ENCODE measurements at regions not wholly inside any gene's neighbourhood (a gene's known extent, or its start where the extent isn't known, plus 50 kb on each side); places are given as distances from the start of the nearest gene placed in this dataset.
"Not testable (repeated sequence)": the region's sequence is repeated elsewhere in the genome, so short reads cannot be mapped to it uniquely, and the experiment has no call there.

DNA sequence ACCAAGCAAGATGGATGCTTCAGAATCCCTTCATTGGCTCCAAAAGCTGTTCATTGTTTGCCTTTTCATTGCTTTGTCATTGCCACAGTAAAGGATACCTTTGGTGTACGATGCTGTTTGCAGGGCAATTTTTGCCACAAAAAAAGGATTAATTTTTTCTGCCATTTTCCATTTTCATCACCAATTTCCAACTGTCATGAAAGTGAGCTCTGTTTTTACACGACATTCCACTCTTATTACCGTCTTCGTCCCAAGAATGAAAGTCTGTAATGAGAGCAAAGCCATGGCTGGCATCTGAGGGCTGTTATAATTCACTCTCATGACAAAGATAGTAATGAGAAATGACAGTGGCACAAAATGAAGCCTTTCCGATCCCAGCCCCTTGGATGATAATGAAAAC lies 272.7 kb upstream of the DCN start:
- H3K4me1 Mint-ChIP-seq (ENCODE audit: low read depth), result no peaks in the 10 kb centered on the region
- no peaks in the 10 kb centered on the region for H3K36me3 Mint-ChIP-seq (ENCODE audit: low read depth)
- no peaks in the 10 kb centered on the region for H3K27me3 Mint-ChIP-seq
- no peak overlapping the region for H3K4me3 Mint-ChIP-seq
- H3K27ac Mint-ChIP-seq, result no peak overlapping the region
- intact Hi-C loops (cut with micrococcal nuclease), result no loop called here
- peaks cover 6% of the 10 kb centered on the region for H3K9me3 Mint-ChIP-seq

DNA sequence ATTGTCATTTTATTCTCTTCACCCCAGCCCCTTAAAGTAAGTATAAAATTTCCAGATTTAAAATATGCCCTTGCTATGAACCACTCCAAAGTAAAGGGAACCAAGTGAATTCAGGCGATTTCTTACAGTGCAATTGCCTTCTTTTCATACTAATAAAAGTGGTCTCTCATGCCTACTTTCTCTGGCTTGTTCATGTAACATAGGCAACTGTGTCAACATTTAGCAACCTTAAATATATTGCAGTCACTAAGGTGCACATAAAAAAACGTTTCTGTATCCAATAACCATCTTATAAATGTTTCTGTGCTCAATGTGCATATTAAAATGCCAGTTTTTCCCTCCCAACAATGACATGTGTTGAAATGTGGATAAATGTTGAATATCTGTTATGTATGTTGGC lies 271.6 kb upstream of the DCN start:
- Mint-ChIP-seq H3K4me3 (no peak overlapping the region), H3K36me3 (ENCODE audit: low read depth) (no peaks in the 10 kb centered on the region), H3K27me3 (no peaks in the 10 kb centered on the region), H3K4me1 (ENCODE audit: low read depth) (no peaks in the 10 kb centered on the region), H3K27ac (no peak overlapping the region), H3K9me3 (peaks cover 6% of the 10 kb centered on the region)
- intact Hi-C loops (cut with micrococcal nuclease), result no loop called here

GRCh38 chr12:91452464-91452863 lies 269.8 kb upstream of the DCN start:
- H3K36me3 Mint-ChIP-seq (ENCODE audit: low read depth); H3K27me3 Mint-ChIP-seq; intact Hi-C loops (cut with micrococcal nuclease); H3K27ac Mint-ChIP-seq; H3K4me3 Mint-ChIP-seq; H3K4me1 Mint-ChIP-seq (ENCODE audit: low read depth); H3K9me3 Mint-ChIP-seq: not testable (repeated sequence)

- H3K4me1 Mint-ChIP-seq (ENCODE audit: low read depth), result no peaks in the 10 kb centered on the region
- H3K36me3 Mint-ChIP-seq (ENCODE audit: low read depth), result no peaks in the 10 kb centered on the region
- H3K27ac Mint-ChIP-seq, result no peak overlapping the region
- intact Hi-C loops (cut with micrococcal nuclease), result no loop called here
- no peak overlapping the region for H3K4me3 Mint-ChIP-seq
- H3K9me3 Mint-ChIP-seq, result no peaks in the 10 kb centered on the region
- no peaks in the 10 kb centered on the region for H3K27me3 Mint-ChIP-seq
These were observed 259.7 kb upstream of the DCN start for GRCh38 chr12:91441993-91442952.

- Mint-ChIP-seq H3K9me3 (no peaks in the 10 kb centered on the region), H3K27me3 (no peaks in the 10 kb centered on the region), H3K36me3 (ENCODE audit: low read depth) (no peaks in the 10 kb centered on the region), H3K4me3 (no peak overlapping the region), H3K4me1 (ENCODE audit: low read depth) (no peaks in the 10 kb centered on the region), H3K27ac (no peak overlapping the region)
- intact Hi-C loops (cut with micrococcal nuclease), result no loop called here
These were observed 258.6 kb upstream of the DCN start for GRCh38 chr12:91441246-91441645.

DNA sequence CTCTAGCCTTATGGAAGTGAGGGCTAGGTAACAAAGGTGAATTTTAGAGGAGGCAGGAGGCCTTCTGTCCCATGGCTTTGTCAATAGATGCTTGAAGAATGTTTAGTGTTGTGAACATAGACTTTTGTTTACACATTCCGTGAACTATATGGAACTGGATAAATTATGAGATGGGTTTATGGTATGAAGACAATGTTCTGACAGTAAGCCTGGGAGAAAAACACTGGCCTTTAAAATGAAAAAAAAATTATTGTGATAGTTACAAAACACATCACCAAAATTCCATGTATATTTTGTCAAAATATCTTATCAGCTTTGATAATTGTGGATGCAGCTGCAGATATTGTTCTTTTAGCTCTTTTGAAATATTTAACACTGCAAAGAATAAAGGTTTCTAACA lies 251.5 kb upstream of the DCN start:
- Mint-ChIP-seq H3K4me1 (ENCODE audit: low read depth) (no peaks in the 10 kb centered on the region), H3K4me3 (no peak overlapping the region), H3K27ac (no peak overlapping the region), H3K27me3 (no peaks in the 10 kb centered on the region), H3K36me3 (ENCODE audit: low read depth) (no peaks in the 10 kb centered on the region), H3K9me3 (no peaks in the 10 kb centered on the region)
- intact Hi-C loops (cut with micrococcal nuclease), result no loop called here

DNA sequence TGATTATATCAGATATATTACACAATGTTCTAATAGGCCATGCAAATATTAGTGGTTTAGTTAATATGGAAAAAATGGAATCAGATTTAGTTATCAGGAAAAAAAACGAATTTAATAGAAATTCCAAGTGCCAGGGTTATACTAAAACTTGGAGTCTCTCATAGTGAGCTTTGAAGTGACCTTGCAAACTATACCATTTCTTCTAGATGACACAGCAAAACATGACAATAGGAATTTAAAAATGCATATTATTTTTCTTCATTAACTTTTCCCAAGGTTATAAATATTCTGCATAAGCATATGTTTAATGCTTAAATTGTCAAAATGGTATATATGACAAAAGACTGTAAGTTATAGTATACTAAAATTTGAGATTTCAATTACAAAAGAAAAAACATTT lies 250.1 kb upstream of the DCN start:
- H3K9me3 Mint-ChIP-seq, result no peaks in the 10 kb centered on the region
- H3K36me3 Mint-ChIP-seq (ENCODE audit: low read depth), result no peaks in the 10 kb centered on the region
- H3K4me1 Mint-ChIP-seq (ENCODE audit: low read depth), result no peaks in the 10 kb centered on the region
- H3K27me3 Mint-ChIP-seq, result no peaks in the 10 kb centered on the region
- no peak overlapping the region for H3K27ac Mint-ChIP-seq
- intact Hi-C loops (cut with micrococcal nuclease), result no loop called here
- no peak overlapping the region for H3K4me3 Mint-ChIP-seq

GRCh38 chr12:91432089-91432488 lies 249.5 kb upstream of the DCN start:
- Mint-ChIP-seq H3K4me1 (ENCODE audit: low read depth) (no peaks in the 10 kb centered on the region), H3K9me3 (no peaks in the 10 kb centered on the region), H3K27me3 (no peaks in the 10 kb centered on the region), H3K4me3 (no peak overlapping the region), H3K36me3 (ENCODE audit: low read depth) (no peaks in the 10 kb centered on the region), H3K27ac (no peak overlapping the region)
- intact Hi-C loops (cut with micrococcal nuclease), result no loop called here

DNA sequence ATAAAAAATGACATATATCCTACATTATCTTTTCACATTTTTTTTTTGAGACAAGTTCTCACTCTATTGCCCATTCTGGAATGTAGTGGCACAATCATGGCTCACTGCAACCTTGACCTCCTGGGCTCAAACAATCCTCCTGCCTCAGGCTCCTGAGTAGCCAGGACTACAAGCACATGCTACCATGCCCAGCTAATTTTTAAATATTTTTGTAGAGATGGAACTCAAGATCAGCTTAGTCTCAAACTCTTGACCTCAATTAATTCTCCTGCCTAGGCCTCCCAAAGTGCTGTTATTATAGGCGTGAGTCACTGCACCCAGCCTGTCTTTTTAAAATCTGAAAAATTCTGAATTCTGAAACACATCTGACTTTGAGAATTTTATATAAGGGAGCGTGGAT lies 241.9 kb upstream of the DCN start:
- intact Hi-C loops (cut with micrococcal nuclease), result no loop called here
- no peak overlapping the region for H3K4me3 Mint-ChIP-seq
- no peaks in the 10 kb centered on the region for H3K36me3 Mint-ChIP-seq (ENCODE audit: low read depth)
- no peak overlapping the region for H3K27ac Mint-ChIP-seq
- H3K9me3 Mint-ChIP-seq, result no peaks in the 10 kb centered on the region
- H3K27me3 Mint-ChIP-seq, result no peaks in the 10 kb centered on the region
- H3K4me1 Mint-ChIP-seq (ENCODE audit: low read depth), result no peaks in the 10 kb centered on the region

DNA sequence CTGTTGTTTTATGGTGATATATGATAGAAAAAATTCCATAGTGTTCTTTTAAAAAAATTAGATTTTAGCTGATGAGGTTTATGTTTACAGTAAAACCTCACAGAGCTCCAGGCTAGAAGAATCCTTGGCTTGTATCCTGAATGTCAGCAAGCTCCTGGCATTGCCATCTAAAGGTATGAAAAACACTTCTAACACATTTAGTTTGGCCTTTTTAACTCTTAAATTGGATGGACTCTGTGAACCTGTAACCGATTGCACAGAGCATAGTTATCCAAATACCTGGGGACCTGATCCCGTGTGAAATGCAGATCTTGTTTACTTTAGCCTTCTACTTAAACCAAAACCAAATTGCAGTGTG lies 241.1 kb upstream of the DCN start:
- intact Hi-C loops (cut with micrococcal nuclease), result no loop called here
- H3K27me3 Mint-ChIP-seq, result no peaks in the 10 kb centered on the region
- H3K4me1 Mint-ChIP-seq (ENCODE audit: low read depth), result no peaks in the 10 kb centered on the region
- H3K27ac Mint-ChIP-seq, result no peak overlapping the region
- H3K9me3 Mint-ChIP-seq, result no peaks in the 10 kb centered on the region
- no peak overlapping the region for H3K4me3 Mint-ChIP-seq
- H3K36me3 Mint-ChIP-seq (ENCODE audit: low read depth), result no peaks in the 10 kb centered on the region

DNA sequence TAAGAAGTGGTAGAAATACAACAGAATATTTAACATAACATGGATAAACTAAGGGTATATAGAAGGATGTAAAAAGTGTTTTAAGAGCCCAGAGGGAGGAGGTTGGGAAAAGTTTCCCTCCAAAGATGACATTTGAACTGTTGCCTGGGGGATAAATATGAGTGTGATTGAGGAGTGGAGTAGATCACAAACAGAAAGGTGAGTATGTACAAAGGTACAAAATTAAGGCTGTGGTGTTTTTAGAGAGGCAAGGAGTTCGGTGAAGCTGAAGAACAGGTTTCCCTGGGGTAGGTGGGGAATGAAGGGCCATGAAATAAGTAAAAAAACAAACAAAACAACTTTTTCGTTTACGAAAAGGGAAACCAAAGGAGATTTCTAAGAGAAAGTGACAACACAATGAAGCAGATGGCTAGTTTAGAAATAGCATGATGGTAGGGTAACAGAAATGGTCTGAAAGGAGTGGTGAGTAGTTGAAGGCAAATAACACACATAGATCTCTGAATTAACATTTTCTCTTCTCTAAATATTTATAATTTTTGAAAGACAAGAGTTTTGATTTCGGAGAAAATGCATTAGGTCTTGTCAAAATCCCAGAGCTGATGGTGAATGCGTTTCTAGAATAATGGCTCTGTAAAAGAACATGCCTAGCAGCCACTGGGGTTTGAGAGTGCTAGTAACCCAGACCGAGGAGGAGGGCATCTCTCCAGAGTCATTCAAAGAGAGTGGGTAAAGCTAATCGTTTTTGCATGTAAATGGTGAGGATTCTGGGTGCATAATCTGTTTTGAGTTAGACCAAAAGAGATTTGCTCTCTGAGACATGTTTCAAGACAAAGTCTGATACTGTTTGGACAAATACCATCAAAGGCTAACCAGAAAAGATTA lies 240.4 kb upstream of the DCN start:
- no peak overlapping the region for H3K27ac Mint-ChIP-seq
- intact Hi-C loops (cut with micrococcal nuclease), result no loop called here
- H3K36me3 Mint-ChIP-seq (ENCODE audit: low read depth), result no peaks in the 10 kb centered on the region
- no peaks in the 10 kb centered on the region for H3K9me3 Mint-ChIP-seq
- no peaks in the 10 kb centered on the region for H3K4me1 Mint-ChIP-seq (ENCODE audit: low read depth)
- H3K4me3 Mint-ChIP-seq, result no peak overlapping the region
- H3K27me3 Mint-ChIP-seq, result no peaks in the 10 kb centered on the region

DNA sequence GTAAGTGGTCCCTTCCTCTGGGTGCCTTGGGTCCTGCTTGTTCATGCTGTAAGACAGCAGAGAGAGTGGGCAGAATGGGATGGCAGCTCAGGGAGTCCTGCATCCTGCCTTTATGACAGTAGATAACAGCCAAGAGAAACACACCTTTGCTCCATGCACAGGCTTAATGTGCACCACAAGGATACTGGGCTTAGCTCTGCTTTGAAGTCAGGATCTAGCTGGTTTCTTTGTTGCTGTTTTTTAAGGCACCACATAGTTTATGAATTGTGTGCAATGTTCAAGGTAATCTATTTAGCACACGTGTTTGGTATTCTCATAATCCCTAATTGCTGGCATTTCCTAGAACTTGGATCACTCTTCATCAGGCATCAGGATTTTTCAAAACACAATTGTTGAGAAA lies 239.5 kb upstream of the DCN start:
- H3K36me3 Mint-ChIP-seq (ENCODE audit: low read depth), result no peaks in the 10 kb centered on the region
- H3K9me3 Mint-ChIP-seq, result no peaks in the 10 kb centered on the region
- no peak overlapping the region for H3K4me3 Mint-ChIP-seq
- H3K4me1 Mint-ChIP-seq (ENCODE audit: low read depth), result no peaks in the 10 kb centered on the region
- H3K27ac Mint-ChIP-seq, result no peak overlapping the region
- no peaks in the 10 kb centered on the region for H3K27me3 Mint-ChIP-seq
- intact Hi-C loops (cut with micrococcal nuclease), result no loop called here

GRCh38 chr12:91419809-91420208 lies 237.2 kb upstream of the DCN start:
- intact Hi-C loops (cut with micrococcal nuclease), result no loop called here
- Mint-ChIP-seq H3K27me3 (no peaks in the 10 kb centered on the region), H3K36me3 (ENCODE audit: low read depth) (no peaks in the 10 kb centered on the region), H3K27ac (no peak overlapping the region), H3K4me1 (ENCODE audit: low read depth) (no peaks in the 10 kb centered on the region), H3K9me3 (no peaks in the 10 kb centered on the region), H3K4me3 (no peak overlapping the region)

GRCh38 chr12:91418221-91419090 lies 235.8 kb upstream of the DCN start:
- no peaks in the 10 kb centered on the region for H3K4me1 Mint-ChIP-seq (ENCODE audit: low read depth)
- H3K4me3 Mint-ChIP-seq, result no peak overlapping the region
- H3K27me3 Mint-ChIP-seq, result no peaks in the 10 kb centered on the region
- intact Hi-C loops (cut with micrococcal nuclease), result no loop called here
- no peak overlapping the region for H3K27ac Mint-ChIP-seq
- no peaks in the 10 kb centered on the region for H3K9me3 Mint-ChIP-seq
- no peaks in the 10 kb centered on the region for H3K36me3 Mint-ChIP-seq (ENCODE audit: low read depth)
